ENCODE measurements at regions not wholly inside any gene's neighbourhood (a gene's known extent, or its start where the extent isn't known, plus 50 kb on each side); places are given as distances from the start of the nearest gene placed in this dataset.
"Not testable (repeated sequence)": the region's sequence is repeated elsewhere in the genome, so short reads cannot be mapped to it uniquely, and the experiment has no call there.

DNA sequence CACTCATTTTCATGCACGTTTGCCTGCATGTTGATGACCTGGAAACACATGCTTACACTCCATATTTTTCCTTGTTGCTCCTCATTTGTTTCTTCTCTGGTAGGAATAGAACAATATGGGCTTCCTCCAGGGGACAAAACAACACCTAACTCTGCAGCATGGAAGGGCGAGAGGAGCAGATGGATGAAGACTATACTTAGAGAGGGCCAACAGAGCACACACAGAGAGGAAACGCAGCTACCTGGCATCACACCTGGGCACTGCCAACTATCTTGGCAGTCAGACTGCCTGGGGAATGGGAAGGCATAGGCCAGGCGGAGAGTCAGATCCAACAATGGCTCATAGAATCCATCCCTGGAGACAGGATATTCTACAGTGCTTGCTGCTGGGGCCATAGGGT, 290.9 kb downstream of the CD83 start:
- no peak for FAIRE-seq
- DNase-seq (ENCODE audit: extremely low spot score, insufficient read length, low read depth) = no peak

DNA sequence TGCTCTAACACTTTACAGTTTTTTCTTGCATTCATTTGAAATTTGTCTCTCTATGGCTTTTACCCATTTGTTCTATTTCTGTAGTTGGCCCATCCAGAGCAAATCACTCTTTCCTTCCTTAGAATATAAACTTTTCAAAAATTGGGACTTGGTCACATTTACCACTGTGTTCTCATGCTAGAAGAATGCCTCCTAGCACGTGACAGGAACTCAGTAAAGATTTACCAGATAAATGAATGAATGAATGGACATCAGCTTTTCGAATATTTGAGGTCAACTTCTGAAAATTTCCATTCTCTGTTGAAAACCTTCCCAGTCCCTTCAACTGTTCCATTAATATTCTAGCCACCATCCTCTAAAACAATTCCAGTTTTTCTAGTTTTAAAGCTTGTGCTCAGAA, 294.5 kb downstream of the CD83 start:
- FAIRE-seq = no peak
- DNase-seq (ENCODE audit: extremely low spot score, insufficient read length, low read depth) = no peak

DNA sequence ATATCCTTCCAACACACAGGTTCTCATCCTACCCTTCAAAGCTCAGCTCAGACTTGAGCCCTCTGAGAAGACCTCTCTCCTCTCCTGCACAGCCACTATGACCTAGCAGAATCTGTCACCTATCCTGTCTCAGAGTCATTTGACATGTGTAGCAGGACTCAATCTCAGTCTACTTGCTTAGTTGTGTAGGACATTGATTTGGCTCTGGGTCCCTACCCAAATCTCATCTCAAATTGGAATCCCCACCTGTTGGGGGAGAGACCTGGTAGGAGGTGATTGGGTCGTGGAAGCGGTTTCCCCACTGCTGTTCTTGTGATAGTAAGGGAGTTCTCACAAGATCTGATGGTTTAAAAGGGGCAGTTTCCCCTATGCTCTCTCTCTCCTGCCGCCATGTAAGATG, 297.9 kb downstream of the CD83 start:
- no peak for DNase-seq (ENCODE audit: extremely low spot score, insufficient read length, low read depth)
- no peak for FAIRE-seq

DNA sequence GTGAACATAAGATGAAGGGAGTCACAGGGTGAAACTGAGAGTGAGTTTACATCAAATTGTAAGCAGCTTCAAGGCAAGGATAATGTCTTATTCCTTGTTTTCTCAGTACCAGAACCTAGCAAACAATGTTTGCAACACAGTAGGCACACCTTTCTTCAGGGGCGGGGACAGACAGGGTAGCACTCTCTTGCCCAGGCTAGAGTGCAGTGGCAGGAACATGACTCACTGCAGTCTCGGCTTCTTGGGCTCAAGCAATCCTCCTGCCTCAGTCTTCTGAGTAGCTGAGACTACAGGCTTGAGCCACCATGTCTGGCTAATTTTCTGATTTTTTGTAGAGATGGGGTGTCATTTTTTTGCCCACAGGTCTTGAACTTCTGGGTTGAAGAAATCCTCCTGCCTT, 299.8 kb downstream of the CD83 start:
- DNase-seq (ENCODE audit: extremely low spot score, insufficient read length, low read depth) = no peak
- FAIRE-seq = no peak

DNA sequence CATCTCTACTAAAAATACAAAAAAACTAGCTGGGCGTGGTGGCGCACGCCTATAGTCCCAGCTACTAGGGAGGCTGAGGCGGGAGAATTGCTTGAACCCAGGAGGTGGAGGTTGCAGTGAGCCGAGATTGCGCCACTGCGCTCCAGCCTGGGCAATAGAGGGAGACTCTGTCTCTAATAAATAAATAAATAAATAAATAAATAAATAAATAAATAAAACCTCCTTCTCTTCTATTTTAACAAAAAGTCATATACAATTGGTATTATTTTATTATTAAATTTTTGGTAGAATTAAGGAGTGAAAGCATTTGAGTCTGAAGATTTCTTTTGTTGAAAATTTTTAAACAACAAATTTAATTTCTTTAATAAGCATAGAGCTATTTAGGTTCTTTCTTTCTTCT, 301.7 kb downstream of the CD83 start:
- not testable (repeated sequence) for FAIRE-seq; DNase-seq (ENCODE audit: extremely low spot score, insufficient read length, low read depth)

DNA sequence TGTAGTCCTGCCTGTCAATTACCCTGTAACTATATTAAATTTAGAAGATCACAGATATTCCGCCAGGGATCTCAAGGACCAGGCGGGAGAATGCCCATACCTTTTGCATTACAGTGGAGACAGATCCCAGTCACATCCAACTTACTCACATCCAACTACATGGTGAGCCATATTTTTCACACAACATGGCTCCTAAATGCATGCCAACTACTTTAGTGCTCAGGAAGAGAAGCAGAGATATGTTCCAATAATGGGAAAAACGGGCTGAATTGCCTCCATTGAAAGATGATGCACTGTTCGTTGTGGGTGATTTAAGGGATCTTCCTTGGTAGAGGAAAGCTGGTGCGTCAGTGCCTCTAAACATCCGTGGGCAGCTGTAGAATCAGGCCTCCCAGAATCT, 304.5 kb downstream of the CD83 start:
- FAIRE-seq (no peak), DNase-seq (ENCODE audit: extremely low spot score, insufficient read length, low read depth) (no peak)

DNA sequence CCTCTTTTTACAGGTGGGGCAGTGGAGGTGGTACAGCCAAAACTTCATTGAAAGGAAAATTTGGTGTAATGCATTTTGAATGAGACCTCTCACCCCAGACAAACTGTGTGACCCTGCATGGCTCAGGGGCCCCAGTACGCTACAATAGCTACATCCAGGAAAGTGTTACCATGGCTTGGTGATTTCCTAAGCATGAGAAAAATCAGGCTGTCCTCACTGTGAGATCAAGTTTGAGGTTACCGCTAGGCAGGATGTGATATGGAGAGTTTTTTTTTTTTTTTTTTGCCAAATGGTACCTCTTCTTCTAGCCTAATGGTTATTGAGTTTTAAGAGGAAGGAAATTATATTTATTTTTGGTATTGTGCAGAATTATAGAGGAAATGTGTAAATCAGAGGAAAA, 305.3 kb downstream of the CD83 start:
- no peak for FAIRE-seq
- no peak for DNase-seq (ENCODE audit: extremely low spot score, insufficient read length, low read depth)

DNA sequence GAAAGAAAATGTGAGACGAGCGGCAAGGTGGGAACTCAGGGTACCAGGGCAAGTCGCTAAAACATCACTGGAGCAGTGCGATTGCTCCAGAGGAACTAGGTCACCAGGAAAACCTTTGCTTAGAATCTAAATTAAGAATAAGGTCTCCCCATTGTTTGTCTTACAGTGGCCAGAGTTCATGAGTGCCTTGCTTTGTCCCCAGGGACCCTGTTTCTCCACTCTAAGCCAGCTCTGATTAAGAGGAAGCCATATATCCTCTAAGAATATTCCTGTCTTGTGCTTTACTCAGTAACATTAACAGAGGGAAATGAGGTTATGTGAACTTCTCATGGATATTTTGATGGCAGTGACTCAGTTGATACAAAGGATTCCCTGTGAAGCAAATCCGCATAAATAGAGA, 305.8 kb downstream of the CD83 start:
- DNase-seq (ENCODE audit: extremely low spot score, insufficient read length, low read depth) = no peak
- FAIRE-seq = no peak

DNA sequence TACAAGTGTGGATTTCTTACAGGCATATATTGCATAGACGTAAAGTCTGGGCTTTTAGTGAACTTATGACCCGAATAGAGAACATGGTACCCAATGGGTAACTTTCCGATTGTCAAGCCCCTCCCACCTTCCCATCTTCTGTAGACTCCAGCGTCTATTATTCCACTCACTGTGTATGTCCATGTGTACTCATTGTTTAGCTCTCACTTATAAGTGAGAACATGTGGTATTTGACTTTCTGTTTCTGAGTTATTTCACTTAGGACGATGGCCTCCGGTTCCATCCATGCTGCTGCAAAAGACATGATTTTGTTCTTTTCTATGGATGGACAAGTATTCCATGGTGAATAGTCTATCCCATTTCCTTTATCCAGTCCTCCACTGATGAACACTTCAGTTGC, 306.4 kb downstream of the CD83 start:
- DNase-seq (ENCODE audit: extremely low spot score, insufficient read length, low read depth) = no peak
- FAIRE-seq = no peak

DNA sequence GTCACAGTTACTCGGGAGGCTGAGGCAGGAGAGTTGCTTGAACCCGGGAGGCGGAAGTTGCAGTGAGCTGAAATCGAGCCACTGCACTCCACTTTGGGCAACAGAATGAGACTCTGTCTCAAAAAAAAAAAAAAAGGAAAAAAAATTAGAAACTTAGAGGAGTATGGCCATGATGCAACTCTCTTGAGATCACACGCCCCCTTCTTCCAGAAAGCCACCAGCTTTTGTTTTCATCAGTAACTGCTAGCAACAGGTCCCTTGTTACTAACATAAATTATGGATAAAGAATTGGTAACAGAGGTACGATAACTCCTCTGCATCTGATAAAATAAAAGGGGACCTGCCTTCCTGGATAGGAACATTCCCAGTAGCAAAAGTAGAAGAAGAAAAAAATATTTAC, 308.2 kb downstream of the CD83 start:
- no peak for DNase-seq (ENCODE audit: extremely low spot score, insufficient read length, low read depth)

DNA sequence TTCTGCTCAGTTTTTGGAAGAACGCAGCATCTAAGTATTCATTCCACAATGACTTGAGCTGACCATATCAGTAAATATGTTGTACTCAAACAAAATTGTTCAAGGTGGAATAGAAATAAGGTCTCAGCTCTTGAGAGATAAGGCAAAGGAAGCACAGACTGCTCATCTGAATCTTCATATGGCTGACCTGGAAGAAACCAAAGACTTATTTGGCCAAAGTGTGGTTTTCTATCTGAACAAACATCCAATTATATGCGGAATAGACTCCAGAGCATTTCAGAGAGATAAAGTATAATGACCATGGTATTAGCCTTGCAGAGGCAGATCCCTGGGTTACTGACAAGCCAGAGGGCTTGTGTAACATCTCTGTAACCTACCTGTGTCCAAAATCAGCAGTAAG, 308.7 kb downstream of the CD83 start:
- FAIRE-seq (no peak), DNase-seq (ENCODE audit: extremely low spot score, insufficient read length, low read depth) (no peak)

More for the DNA sequence above, 308.2 kb downstream of the CD83 start:
- no peak for FAIRE-seq

DNA sequence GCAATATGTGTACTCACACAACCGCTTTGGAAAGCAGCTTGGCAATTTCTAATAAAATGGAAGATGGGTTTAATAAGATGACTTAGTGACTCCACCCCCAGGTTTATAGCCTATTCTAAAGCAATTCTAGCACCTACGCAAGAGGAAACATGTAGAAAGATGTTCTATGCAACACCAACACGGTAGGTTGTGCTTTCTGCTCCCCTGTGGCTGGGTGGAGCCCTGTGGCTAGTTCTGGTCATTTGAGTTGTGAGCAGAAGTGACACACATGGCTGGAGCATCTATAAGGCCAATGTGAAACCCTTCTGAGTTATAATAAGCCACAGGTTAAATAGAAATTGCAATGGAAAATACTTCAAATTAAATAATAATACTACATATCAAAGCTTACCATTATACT, 310.7 kb downstream of the CD83 start:
- DNase-seq (ENCODE audit: extremely low spot score, insufficient read length, low read depth) (no peak), FAIRE-seq (no peak)

DNA sequence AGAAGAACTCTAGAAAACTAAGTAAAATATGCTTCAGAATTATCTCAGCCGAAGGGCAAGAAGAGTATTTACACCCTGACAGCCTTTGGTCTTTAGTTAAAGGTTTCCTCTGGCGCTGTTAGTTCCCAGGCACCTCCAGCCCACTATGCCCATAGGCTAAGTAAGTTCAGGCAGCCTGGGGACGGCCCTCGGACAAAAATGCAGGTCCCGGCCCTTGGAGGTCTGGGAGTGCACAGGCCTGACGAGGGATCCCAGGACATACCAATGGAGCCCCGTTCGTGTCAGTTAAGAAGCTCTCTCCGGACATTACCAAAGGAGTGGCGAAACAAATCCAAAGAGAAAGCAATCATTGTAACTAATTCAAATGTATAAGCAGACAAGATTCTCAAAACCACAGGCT, 311.8 kb downstream of the CD83 start:
- DNase-seq (ENCODE audit: extremely low spot score, insufficient read length, low read depth) (no peak), FAIRE-seq (no peak)

DNA sequence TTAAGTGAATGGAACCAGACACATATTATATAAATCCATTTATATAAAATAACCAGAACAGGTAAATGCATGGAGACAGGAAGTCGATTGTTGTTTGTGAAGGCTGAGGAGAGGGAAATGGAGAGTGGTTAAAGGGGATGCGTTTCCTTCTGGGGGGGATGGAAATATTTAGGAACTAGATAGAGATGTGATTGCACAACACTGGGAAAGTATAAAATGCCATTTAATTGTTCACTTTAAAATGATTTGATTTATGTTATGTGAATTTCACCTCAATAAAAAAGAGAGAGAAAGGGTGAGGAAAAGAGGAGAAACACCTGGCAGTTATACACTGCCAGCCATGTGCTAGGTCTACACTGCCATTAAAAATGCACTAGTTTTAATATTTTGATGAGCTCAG, 312.6 kb downstream of the CD83 start:
- no peak for FAIRE-seq
- no peak for DNase-seq (ENCODE audit: extremely low spot score, insufficient read length, low read depth)

DNA sequence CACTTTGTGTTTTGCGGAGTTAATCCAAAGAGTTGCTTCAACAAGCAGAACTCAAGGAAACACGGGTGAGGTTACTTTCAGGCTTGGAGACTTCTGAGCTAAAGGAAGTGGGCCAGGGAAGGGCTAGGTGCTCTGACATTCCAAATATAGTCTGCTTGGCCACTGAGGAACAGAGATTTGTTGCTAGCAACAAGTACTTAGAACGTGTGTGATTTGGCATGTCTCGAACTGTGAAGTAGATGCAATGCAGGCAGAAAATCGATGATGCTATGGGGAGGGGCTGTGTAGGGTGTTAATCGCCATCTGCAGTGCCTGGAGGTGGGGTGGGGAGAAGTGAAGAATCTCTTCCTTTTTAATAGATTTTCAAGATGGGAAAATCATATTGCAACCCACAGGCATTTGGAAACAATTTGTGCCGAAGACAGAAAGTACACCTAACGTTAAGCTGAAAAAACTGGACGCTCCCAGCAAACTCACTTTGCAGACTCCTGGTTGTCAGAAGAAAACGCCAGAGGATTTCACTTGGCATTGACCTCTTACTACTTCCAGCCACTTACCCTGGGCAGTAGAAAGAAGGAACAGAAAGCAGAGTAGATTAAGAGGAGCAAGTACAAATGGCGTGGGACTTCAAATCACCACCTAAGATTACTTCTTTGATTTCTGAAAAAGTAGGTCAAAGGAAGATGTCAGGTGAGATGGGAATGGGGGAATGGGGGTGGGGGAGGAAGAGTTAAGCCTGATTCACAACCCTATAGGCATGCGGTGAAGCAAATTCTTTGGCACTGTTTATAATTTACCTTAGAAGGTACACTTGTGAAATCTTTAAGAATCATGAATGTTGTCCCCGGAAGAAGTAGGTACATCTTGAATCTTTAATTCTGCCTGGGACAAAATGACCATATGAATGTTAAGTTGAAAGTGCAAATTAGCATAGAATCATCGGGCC, 314.1 kb downstream of the CD83 start:
- FAIRE-seq (no peak), DNase-seq (ENCODE audit: extremely low spot score, insufficient read length, low read depth) (no peak)

DNA sequence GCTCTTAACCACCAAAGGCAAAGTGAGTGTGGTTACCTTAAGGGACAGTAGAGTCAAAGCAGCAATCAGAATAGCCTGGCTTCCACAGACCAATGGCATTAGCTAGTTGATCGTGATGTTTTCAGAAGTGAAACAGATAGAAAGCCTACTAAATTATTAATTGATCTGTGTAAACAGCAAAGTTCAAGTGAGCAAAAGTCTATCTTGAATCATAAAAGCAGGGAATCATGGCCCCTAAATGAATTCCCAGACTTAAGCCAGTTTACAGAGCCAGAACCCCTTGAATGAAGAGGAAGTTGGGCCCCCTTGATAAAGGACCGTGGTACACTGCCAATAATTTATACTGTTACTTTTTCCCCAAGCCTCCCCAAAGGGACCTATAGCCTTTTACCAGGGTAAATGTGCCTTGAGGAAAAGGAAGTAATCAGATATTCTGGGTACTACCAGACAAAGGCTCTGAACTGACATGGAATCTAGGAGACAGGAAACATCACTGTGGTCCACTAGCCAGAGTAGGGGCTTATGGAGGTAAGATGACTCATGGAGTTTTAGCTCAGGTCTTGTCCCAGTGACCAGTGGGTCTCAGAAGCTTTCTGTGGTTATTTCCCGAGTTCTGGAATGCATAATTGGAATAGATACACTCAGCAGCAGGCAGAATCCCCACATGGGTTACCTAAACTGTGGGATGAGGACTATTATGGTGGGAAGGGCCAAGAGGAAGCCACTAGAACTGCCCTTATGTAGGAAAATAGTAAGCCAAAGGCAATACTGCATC, 317.5 kb downstream of the CD83 start:
- FAIRE-seq = no peak
- DNase-seq (ENCODE audit: extremely low spot score, insufficient read length, low read depth) = no peak

DNA sequence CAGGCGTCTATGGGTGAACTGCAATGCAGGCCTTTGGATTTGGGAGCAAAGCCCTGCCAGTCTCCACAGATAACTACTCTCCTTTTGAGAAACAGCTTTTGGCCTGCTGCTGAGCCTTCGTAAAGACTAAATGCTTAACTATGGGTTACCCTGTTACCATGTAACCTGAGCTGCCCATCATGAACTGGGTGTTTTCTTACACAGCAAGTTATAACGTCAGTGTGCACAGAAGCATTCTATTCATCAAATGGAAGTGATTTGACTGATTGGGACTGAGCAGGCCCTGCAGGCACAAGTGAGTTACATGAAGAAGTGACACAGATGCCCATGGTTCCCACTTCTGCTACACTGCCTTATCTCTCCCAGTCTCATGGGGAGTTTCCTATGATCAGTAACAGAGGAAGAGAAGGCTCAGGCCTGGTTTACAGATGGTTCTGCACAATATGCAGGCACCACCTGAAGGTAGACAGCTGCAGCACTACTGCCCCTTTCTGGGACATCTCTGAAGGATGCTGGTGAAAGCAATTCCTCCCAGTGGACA, 319.1 kb downstream of the CD83 start:
- DNase-seq (ENCODE audit: extremely low spot score, insufficient read length, low read depth) (no peak), FAIRE-seq (no peak)

DNA sequence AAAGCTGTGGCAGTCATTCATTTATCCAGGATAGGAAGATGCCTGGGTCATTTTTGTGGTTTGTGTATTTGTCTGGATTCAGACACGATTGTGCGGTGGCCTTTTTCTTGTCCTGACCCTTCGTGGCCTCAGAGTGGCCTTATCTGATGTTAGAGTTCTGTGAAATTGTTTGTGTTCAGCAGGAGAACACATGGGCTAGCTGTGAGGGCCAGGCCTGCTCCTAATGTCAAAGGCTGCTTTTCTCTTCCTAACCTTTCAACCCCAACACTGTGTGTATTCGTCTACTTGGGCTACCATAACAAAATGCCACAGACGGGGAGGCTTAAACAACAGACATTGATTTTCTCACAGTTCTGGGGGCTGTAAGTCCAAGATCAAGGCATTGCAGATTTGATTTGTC, 321.8 kb downstream of the CD83 start:
- no peak for DNase-seq (ENCODE audit: extremely low spot score, insufficient read length, low read depth)
- no peak for FAIRE-seq

DNA sequence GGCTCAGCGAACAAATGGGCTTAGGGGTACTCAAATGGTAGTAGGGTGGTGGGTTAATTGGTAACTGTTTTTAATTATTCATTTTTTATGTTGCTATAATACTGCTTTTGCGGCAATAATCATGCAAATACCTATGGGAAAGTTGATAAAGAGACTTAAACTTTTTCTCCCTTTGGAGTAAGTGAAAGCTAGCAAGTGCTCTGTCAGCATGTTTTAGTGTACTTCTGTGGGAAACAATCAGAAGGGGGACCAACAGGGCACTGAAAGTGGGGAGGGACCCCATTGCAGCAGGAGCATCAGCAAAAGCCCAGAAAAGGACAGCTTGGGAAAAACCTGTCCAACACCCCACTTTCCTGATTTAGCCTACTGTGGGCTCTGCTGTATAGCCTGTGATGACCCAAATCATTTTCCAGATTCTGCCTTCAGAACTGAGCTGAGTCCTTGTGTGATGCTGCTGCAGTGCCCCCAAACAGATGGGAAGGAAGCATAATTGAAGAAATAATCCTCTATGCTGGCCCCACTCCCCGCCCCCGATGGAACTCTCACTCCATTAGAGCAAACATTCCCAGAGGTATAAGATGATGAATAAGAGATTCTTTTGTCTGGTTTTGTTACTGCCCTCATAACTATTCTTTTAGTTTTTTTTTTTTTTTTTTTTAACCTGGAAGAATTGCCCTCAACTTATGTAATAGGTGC, 322.8 kb downstream of the CD83 start:
- FAIRE-seq (no peak), DNase-seq (ENCODE audit: extremely low spot score, insufficient read length, low read depth) (no peak)

DNA sequence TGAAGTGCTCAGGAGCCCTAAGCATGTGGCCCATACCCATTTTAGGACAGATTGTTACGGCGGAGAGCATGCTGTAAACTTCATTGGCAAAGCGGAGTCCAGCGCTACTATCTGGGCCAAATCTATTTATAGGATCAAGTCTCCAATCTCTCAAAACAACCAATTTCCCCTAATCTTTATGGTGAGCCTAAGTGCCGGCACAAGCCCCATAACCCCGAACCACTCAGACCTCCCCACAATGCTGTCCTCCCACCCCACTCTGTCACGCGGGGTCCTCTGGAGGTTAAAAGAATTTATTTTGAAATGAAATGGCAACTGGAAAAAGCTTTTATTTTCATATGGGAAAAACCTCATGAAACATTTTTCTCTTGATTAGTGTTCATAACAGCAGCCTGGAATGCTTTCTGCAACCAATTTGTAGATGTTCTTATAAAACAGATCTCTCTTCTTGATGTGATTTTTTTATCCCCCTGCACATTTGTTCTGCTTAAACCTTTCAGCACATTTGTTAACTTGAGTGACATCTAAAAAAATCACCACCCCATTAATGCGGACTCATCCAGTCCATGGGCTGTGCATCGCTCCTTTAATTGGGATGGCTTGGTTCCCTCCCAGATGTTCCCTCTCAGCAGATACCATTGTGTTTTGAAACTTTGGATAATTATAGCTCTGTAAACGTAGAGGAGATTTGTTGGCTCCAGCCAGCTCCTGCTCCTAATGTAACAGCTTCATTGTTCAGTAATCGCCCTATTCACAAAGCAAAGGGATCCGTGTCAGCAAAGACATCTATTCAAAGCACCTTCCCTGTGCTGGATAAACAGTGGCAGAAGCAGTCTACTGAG, 323.6 kb downstream of the CD83 start:
- no peak for DNase-seq (ENCODE audit: extremely low spot score, insufficient read length, low read depth)

More for the DNA sequence above, 323.6 kb downstream of the CD83 start:
- FAIRE-seq = no peak

Measured in GM18507 (cell line).